Smooth muscle cell (in vitro differentiated cells): ENCODE measurements at regions not wholly inside any gene's neighbourhood (a gene's known extent, or its start where the extent isn't known, plus 50 kb on each side); places are given as distances from the start of the nearest gene placed in this dataset.

Experiments
- DNase-seq: peaks from one replicate; lab custom pipeline; 2025; ENCODE audit not compliant: unreplicated experiment; lab: John Stamatoyannopoulos, UW
- H2AFZ ChIP-seq: fragments of 200-600 bp; sonication (generic); 2 replicates; pipeline ENCODE4 v1.6.0; 2016; ENCODE audit warnings: antibody characterized with exemption, low read depth, mild to moderate bottlenecking
- H3F3A ChIP-seq: fragments of 200-600 bp; sonication (generic); 2 replicates; pipeline ENCODE4 v1.6.0; 2017; ENCODE audit warnings: antibody characterized with exemption, low read depth
- H3K27ac ChIP-seq: fragments of 200-600 bp; sonication (generic); 2 replicates; pipeline ENCODE4 v1.5.1; 2016; ENCODE audit warnings: low read depth, mild to moderate bottlenecking
- H3K27me3 ChIP-seq: fragments of 200-600 bp; sonication (generic); 2 replicates; pipeline ENCODE4 v1.6.1; 2016; ENCODE audit warnings: low read depth, mild to moderate bottlenecking
- H3K36me3 ChIP-seq: fragments of 200-600 bp; sonication (generic); 2 replicates; pipeline ENCODE4 v1.5.1; 2016; ENCODE audit warnings: low read depth
- H3K4me1 ChIP-seq: fragments of 200-600 bp; sonication (generic); 2 replicates; pipeline ENCODE4 v1.5.1; 2016; ENCODE audit warnings: low read depth
- H3K4me2 ChIP-seq: fragments of 200-600 bp; sonication (generic); 2 replicates; pipeline ENCODE4 v1.6.0; 2016; ENCODE audit warnings: mild to moderate bottlenecking
- H3K4me3 ChIP-seq: fragments of 200-600 bp; sonication (generic); 2 replicates; pipeline ENCODE4 v1.5.1; 2016; ENCODE audit warnings: mild to moderate bottlenecking
- H3K79me2 ChIP-seq: fragments of 200-600 bp; sonication (generic); 2 replicates; pipeline ENCODE4 v1.6.0; 2016; ENCODE audit warnings: low read depth, mild to moderate bottlenecking
- H3K9ac ChIP-seq: fragments of 200-600 bp; sonication (generic); 2 replicates; pipeline ENCODE4 v1.6.0; 2016; ENCODE audit warnings: low read depth
- H3K9me3 ChIP-seq: fragments of 200-600 bp; sonication (generic); replicated peaks from 2 replicates; pipeline ENCODE4 v1.5.1; 2016; ENCODE audit warnings: low read depth
- H4K20me1 ChIP-seq: fragments of 200-600 bp; sonication (generic); 2 replicates; pipeline ENCODE4 v1.6.0; 2016; ENCODE audit warnings: low read depth
- WGBS: methylation state at CpG from one replicate; pipeline ENCODE4 v1.1.7; 2016; ENCODE audit warnings: low lambda C conversion rate; 5-methylcytosine and 5-hydroxymethylcytosine counted together
- TF ChIP-seq, protein P1 (sequence below): fragments of 200-600 bp; sonication (generic); IDR thresholded peaks from 2 replicates; pipeline ENCODE4 v1.5.1; 2017; ENCODE audit warnings: borderline replicate concordance, mild to moderate bottlenecking, antibody characterized with exemption; ENCODE audit not compliant: insufficient read depth, poor library complexity, severe bottlenecking

DNA sequence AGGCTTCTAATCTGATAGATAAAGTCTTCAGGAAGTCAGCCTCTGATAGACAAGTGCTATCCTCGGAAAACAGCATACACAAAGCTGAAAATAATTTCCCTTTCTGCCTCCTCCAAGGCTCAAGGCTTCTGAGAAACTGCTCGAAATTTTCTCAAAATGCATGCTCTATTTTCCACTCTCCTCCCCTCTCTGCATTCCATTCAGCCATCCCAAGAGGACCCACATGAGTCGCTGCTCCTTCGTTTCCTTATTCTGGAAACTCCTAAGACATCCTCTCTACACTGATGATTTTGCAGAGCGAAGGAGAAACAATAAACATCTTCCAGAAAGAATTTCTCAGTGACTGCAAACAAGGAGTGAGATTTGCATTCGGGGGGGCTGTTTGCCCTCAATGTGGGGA, 92.2 kb upstream of the SFSWAP start:
- Histone ChIP-seq H3K27me3 (no peaks in the 10 kb centered on the region), H3K9ac (no peak overlapping the region), H3K79me2 (no peaks in the 10 kb centered on the region)

DNA sequence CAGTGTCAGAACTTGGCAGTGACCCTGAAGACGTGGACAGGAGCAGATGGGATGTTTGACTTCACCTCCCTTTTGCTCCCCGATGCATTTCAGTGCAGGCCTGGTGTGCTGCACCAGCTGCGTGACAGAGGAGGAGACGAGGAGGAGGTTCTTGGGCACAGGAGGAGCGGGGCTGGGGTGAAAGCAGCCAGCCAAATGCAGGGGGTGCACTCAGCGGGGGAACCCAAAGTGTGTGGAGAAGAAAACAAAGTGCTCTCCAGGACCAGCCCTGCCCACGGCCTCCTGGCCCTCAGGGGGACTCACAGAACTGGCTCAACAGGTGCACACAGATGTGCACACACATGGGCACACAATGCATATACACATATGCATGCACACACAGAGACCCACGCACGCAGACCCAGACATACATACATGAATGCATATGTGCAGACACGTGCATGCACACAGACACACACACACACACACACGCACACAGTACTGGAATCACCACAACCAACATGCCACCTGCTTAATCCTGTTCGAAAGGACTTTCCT, 91.7 kb upstream of the SFSWAP start:
- no peaks in the 10 kb centered on the region for H3K79me2 ChIP-seq
- no peak overlapping the region for H2AFZ ChIP-seq
- H4K20me1 ChIP-seq = no peaks in the 10 kb centered on the region
- H3F3A ChIP-seq = no peaks in the 10 kb centered on the region
- 67% methylated on average over 10 of the region's 12 CpGs for WGBS
- DNase-seq = no peak
- no peaks in the 10 kb centered on the region for H3K4me1 ChIP-seq
- no peaks in the 10 kb centered on the region for H3K27me3 ChIP-seq
- H3K4me2 ChIP-seq = no peak overlapping the region
- H3K4me3 ChIP-seq = no peak overlapping the region
- no peak overlapping the region for H3K9ac ChIP-seq
- TF ChIP-seq, protein P1, sequence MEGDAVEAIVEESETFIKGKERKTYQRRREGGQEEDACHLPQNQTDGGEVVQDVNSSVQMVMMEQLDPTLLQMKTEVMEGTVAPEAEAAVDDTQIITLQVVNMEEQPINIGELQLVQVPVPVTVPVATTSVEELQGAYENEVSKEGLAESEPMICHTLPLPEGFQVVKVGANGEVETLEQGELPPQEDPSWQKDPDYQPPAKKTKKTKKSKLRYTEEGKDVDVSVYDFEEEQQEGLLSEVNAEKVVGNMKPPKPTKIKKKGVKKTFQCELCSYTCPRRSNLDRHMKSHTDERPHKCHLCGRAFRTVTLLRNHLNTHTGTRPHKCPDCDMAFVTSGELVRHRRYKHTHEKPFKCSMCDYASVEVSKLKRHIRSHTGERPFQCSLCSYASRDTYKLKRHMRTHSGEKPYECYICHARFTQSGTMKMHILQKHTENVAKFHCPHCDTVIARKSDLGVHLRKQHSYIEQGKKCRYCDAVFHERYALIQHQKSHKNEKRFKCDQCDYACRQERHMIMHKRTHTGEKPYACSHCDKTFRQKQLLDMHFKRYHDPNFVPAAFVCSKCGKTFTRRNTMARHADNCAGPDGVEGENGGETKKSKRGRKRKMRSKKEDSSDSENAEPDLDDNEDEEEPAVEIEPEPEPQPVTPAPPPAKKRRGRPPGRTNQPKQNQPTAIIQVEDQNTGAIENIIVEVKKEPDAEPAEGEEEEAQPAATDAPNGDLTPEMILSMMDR = no peak
- no peaks in the 10 kb centered on the region for H3K9me3 ChIP-seq
- no peak overlapping the region for H3K27ac ChIP-seq
- no peaks in the 10 kb centered on the region for H3K36me3 ChIP-seq

More for the DNA sequence above, 92.2 kb upstream of the SFSWAP start:
- 76% methylated on average over 6 of the region's 6 CpGs for WGBS
- no peak overlapping the region for H3K4me3 ChIP-seq
- H4K20me1 ChIP-seq = no peaks in the 10 kb centered on the region
- no peak for DNase-seq
- no peak overlapping the region for H3K4me2 ChIP-seq
- no peaks in the 10 kb centered on the region for H3F3A ChIP-seq
- no peak overlapping the region for H3K27ac ChIP-seq
- TF ChIP-seq, protein P1 = no peak
- H2AFZ ChIP-seq = no peak overlapping the region
- no peaks in the 10 kb centered on the region for H3K36me3 ChIP-seq
- no peaks in the 10 kb centered on the region for H3K4me1 ChIP-seq
- no peaks in the 10 kb centered on the region for H3K9me3 ChIP-seq

GRCh38 chr12:131619736-131620506, 91.0 kb upstream of the SFSWAP start:
- Histone ChIP-seq H3K4me3 (no peak overlapping the region), H3K4me2 (no peak overlapping the region)

More at GRCh38 chr12:131619736-131620506, 91.0 kb upstream of the SFSWAP start:
- 86% methylated on average over 21 of the region's 21 CpGs for WGBS
- Histone ChIP-seq H3K9me3 (no peaks in the 10 kb centered on the region), H3K27me3 (peaks cover 5% of the 10 kb centered on the region), H3K9ac (no peak overlapping the region), H2AFZ (no peak overlapping the region), H4K20me1 (no peaks in the 10 kb centered on the region), H3F3A (no peaks in the 10 kb centered on the region), H3K27ac (no peak overlapping the region), H3K36me3 (no peaks in the 10 kb centered on the region), H3K79me2 (no peaks in the 10 kb centered on the region), H3K4me1 (no peaks in the 10 kb centered on the region)
- DNase-seq = no peak
- TF ChIP-seq, protein P1 = no peak
